ENCODE measurements at regions not wholly inside any gene's neighbourhood (a gene's known extent, or its start where the extent isn't known, plus 50 kb on each side); places are given as distances from the start of the nearest gene placed in this dataset.

- H3K9me3 Mint-ChIP-seq = peaks cover 3% of the 10 kb centered on the region
- H3K27ac Mint-ChIP-seq = no peak overlapping the region
- H3K27me3 Mint-ChIP-seq = no peaks in the 10 kb centered on the region
Measured at GRCh38 chr3:31402117-31402516, 130.6 kb upstream of the STT3B start.

GRCh38 chr3:31403197-31403596, 129.5 kb upstream of the STT3B start:
- Mint-ChIP-seq H3K27ac (no peak overlapping the region), H3K4me1 (ENCODE audit: low read depth) (peaks cover 22% of the 10 kb centered on the region), H3K9me3 (peaks cover 3% of the 10 kb centered on the region), H3K27me3 (no peaks in the 10 kb centered on the region), H3K4me3 (no peak overlapping the region), H3K36me3 (ENCODE audit: low read depth) (no peaks in the 10 kb centered on the region)

More at GRCh38 chr3:31402117-31402516, 130.6 kb upstream of the STT3B start:
- Mint-ChIP-seq H3K4me1 (ENCODE audit: low read depth) (peaks cover 22% of the 10 kb centered on the region), H3K36me3 (ENCODE audit: low read depth) (no peaks in the 10 kb centered on the region), H3K4me3 (no peak overlapping the region)

- Mint-ChIP-seq H3K9me3 (peaks cover 3% of the 10 kb centered on the region), H3K4me1 (ENCODE audit: low read depth) (peaks cover 21% of the 10 kb centered on the region), H3K27me3 (no peaks in the 10 kb centered on the region), H3K4me3 (no peak overlapping the region), H3K27ac (no peak overlapping the region), H3K36me3 (ENCODE audit: low read depth) (no peaks in the 10 kb centered on the region)
Measured at GRCh38 chr3:31404871-31405270, 127.9 kb upstream of the STT3B start.

GRCh38 chr3:31405515-31405914, 127.2 kb upstream of the STT3B start:
- Mint-ChIP-seq H3K4me3 (no peak overlapping the region), H3K27me3 (no peaks in the 10 kb centered on the region), H3K9me3 (peaks cover 3% of the 10 kb centered on the region), H3K4me1 (ENCODE audit: low read depth) (peaks cover 17% of the 10 kb centered on the region), H3K36me3 (ENCODE audit: low read depth) (no peaks in the 10 kb centered on the region), H3K27ac (no peak overlapping the region)

- peaks cover 17% of the 10 kb centered on the region for H3K4me1 Mint-ChIP-seq (ENCODE audit: low read depth)
- H3K27ac Mint-ChIP-seq = no peak overlapping the region
- H3K27me3 Mint-ChIP-seq = no peaks in the 10 kb centered on the region
- no peaks in the 10 kb centered on the region for H3K36me3 Mint-ChIP-seq (ENCODE audit: low read depth)
- H3K9me3 Mint-ChIP-seq = no peaks in the 10 kb centered on the region
- no peak overlapping the region for H3K4me3 Mint-ChIP-seq
Measured at GRCh38 chr3:31406896-31407295, 125.8 kb upstream of the STT3B start.

- no peaks in the 10 kb centered on the region for H3K36me3 Mint-ChIP-seq (ENCODE audit: low read depth)
- H3K27ac Mint-ChIP-seq = no peak overlapping the region
- peaks cover 10% of the 10 kb centered on the region for H3K4me1 Mint-ChIP-seq (ENCODE audit: low read depth)
- H3K4me3 Mint-ChIP-seq = no peak overlapping the region
- H3K27me3 Mint-ChIP-seq = no peaks in the 10 kb centered on the region
- H3K9me3 Mint-ChIP-seq = no peaks in the 10 kb centered on the region
Measured at GRCh38 chr3:31407665-31408064, 125.1 kb upstream of the STT3B start.

- no peaks in the 10 kb centered on the region for H3K9me3 Mint-ChIP-seq
- H3K36me3 Mint-ChIP-seq (ENCODE audit: low read depth) = no peaks in the 10 kb centered on the region
- peaks cover 8% of the 10 kb centered on the region for H3K4me1 Mint-ChIP-seq (ENCODE audit: low read depth)
- no peaks in the 10 kb centered on the region for H3K27me3 Mint-ChIP-seq
- no peak overlapping the region for H3K4me3 Mint-ChIP-seq
- H3K27ac Mint-ChIP-seq = no peak overlapping the region
Measured at GRCh38 chr3:31408720-31409119, 124.0 kb upstream of the STT3B start.

GRCh38 chr3:31409389-31409788, 123.3 kb upstream of the STT3B start:
- Mint-ChIP-seq H3K36me3 (ENCODE audit: low read depth) (no peaks in the 10 kb centered on the region), H3K27me3 (no peaks in the 10 kb centered on the region), H3K4me1 (ENCODE audit: low read depth) (peaks cover 8% of the 10 kb centered on the region), H3K9me3 (no peaks in the 10 kb centered on the region), H3K27ac (no peak overlapping the region), H3K4me3 (no peak overlapping the region)

GRCh38 chr3:31409866-31410265, 122.9 kb upstream of the STT3B start:
- Mint-ChIP-seq H3K27me3 (no peaks in the 10 kb centered on the region), H3K9me3 (no peaks in the 10 kb centered on the region), H3K4me1 (ENCODE audit: low read depth) (peaks cover 8% of the 10 kb centered on the region), H3K36me3 (ENCODE audit: low read depth) (no peaks in the 10 kb centered on the region), H3K4me3 (no peak overlapping the region), H3K27ac (no peak overlapping the region)

- Mint-ChIP-seq H3K9me3 (no peaks in the 10 kb centered on the region), H3K4me3 (no peak overlapping the region), H3K36me3 (ENCODE audit: low read depth) (no peaks in the 10 kb centered on the region), H3K27me3 (no peaks in the 10 kb centered on the region), H3K27ac (no peak overlapping the region), H3K4me1 (ENCODE audit: low read depth) (peaks cover 8% of the 10 kb centered on the region)
Measured at GRCh38 chr3:31410411-31410810, 122.3 kb upstream of the STT3B start.

GRCh38 chr3:31412832-31413231, 119.9 kb upstream of the STT3B start:
- no peaks in the 10 kb centered on the region for H3K27me3 Mint-ChIP-seq
- no peaks in the 10 kb centered on the region for H3K9me3 Mint-ChIP-seq
- peaks cover 8% of the 10 kb centered on the region for H3K4me1 Mint-ChIP-seq (ENCODE audit: low read depth)
- no peaks in the 10 kb centered on the region for H3K36me3 Mint-ChIP-seq (ENCODE audit: low read depth)
- H3K4me3 Mint-ChIP-seq = no peak overlapping the region
- H3K27ac Mint-ChIP-seq = no peak overlapping the region

- H3K9me3 Mint-ChIP-seq = no peaks in the 10 kb centered on the region
- H3K4me1 Mint-ChIP-seq (ENCODE audit: low read depth) = peaks cover 7% of the 10 kb centered on the region
- no peaks in the 10 kb centered on the region for H3K27me3 Mint-ChIP-seq
- no peaks in the 10 kb centered on the region for H3K36me3 Mint-ChIP-seq (ENCODE audit: low read depth)
- H3K4me3 Mint-ChIP-seq = no peak overlapping the region
- H3K27ac Mint-ChIP-seq = no peak overlapping the region
Measured at GRCh38 chr3:31413515-31413914, 119.2 kb upstream of the STT3B start.

- H3K4me1 Mint-ChIP-seq (ENCODE audit: low read depth) = peaks cover 6% of the 10 kb centered on the region
- H3K9me3 Mint-ChIP-seq = no peaks in the 10 kb centered on the region
- H3K4me3 Mint-ChIP-seq = no peak overlapping the region
Measured at GRCh38 chr3:31416980-31417379, 115.7 kb upstream of the STT3B start.

GRCh38 chr3:31417486-31417885, 115.2 kb upstream of the STT3B start:
- no peaks in the 10 kb centered on the region for H3K36me3 Mint-ChIP-seq (ENCODE audit: low read depth)
- H3K9me3 Mint-ChIP-seq = no peaks in the 10 kb centered on the region
- no peak overlapping the region for H3K27ac Mint-ChIP-seq
- no peaks in the 10 kb centered on the region for H3K27me3 Mint-ChIP-seq
- no peak overlapping the region for H3K4me3 Mint-ChIP-seq
- H3K4me1 Mint-ChIP-seq (ENCODE audit: low read depth) = peaks cover 6% of the 10 kb centered on the region

More at GRCh38 chr3:31416980-31417379, 115.7 kb upstream of the STT3B start:
- no peaks in the 10 kb centered on the region for H3K27me3 Mint-ChIP-seq
- no peaks in the 10 kb centered on the region for H3K36me3 Mint-ChIP-seq (ENCODE audit: low read depth)
- H3K27ac Mint-ChIP-seq = no peak overlapping the region

GRCh38 chr3:31420311-31420710, 112.4 kb upstream of the STT3B start:
- peaks cover 4% of the 10 kb centered on the region for H3K9me3 Mint-ChIP-seq
- no peak overlapping the region for H3K4me3 Mint-ChIP-seq
- no peaks in the 10 kb centered on the region for H3K36me3 Mint-ChIP-seq (ENCODE audit: low read depth)
- H3K4me1 Mint-ChIP-seq (ENCODE audit: low read depth) = peaks cover 6% of the 10 kb centered on the region
- no peak overlapping the region for H3K27ac Mint-ChIP-seq
- H3K27me3 Mint-ChIP-seq = no peaks in the 10 kb centered on the region

- H3K4me3 Mint-ChIP-seq = no peak overlapping the region
- H3K9me3 Mint-ChIP-seq = peaks cover 9% of the 10 kb centered on the region
- H3K4me1 Mint-ChIP-seq (ENCODE audit: low read depth) = peaks cover 6% of the 10 kb centered on the region
- H3K27me3 Mint-ChIP-seq = no peaks in the 10 kb centered on the region
- H3K36me3 Mint-ChIP-seq (ENCODE audit: low read depth) = no peaks in the 10 kb centered on the region
- H3K27ac Mint-ChIP-seq = no peak overlapping the region
Measured at GRCh38 chr3:31421314-31422048, 111.2 kb upstream of the STT3B start.

Measured in stimulated activated naive CD8-positive, alpha-beta T cell treated with anti-CD3 and anti-CD28 coated beads, Interleukin-15, Interleukin-2, amounts not matched to agents 100 ng/mL and 50 ng/mL, for 24 hours (primary cell).